HL-60 (cell line): ENCODE measurements at regions not wholly inside any gene's neighbourhood (a gene's known extent, or its start where the extent isn't known, plus 50 kb on each side); places are given as distances from the start of the nearest gene placed in this dataset.
"Not testable (repeated sequence)": the region's sequence is repeated elsewhere in the genome, so short reads cannot be mapped to it uniquely, and the experiment has no call there.

Experiments used
- DNase-seq, 2 experiments: peaks; one replicate each; pipeline ENCODE4 v3.0.0-alpha.2; 2010 to 2020; ENCODE audit warnings: low read depth in 1 of 2, low spot score in 1 of 2
- H3K27ac ChIP-seq: fragments of 250-450 bp; sonication (Bioruptor Pico); replicated peaks from 2 replicates; pipeline ENCODE4 v1.5.1; 2020; ENCODE audit warnings: mild to moderate bottlenecking, moderate library complexity
- H3K27me3 ChIP-seq: fragments of 250-450 bp; sonication (Bioruptor Pico); 2 replicates; pipeline ENCODE4 v1.5.1; 2021; ENCODE audit warnings: mild to moderate bottlenecking, moderate library complexity; ENCODE audit not compliant: insufficient read depth, poor library complexity, severe bottlenecking
- H3K4me3 ChIP-seq: replicated peaks from 2 replicates; pipeline ENCODE4 v1.5.1; 2011; ENCODE audit warnings: mild to moderate bottlenecking, control low read depth, low read length; ENCODE audit not compliant: insufficient read depth
- GABPA ChIP-seq: IDR thresholded peaks from 2 replicates; pipeline ENCODE4 v1.6.1; 2012; ENCODE audit warnings: low read depth
- POLR2AphosphoS5 ChIP-seq: IDR thresholded peaks from 2 replicates; pipeline ENCODE4 v1.6.1; 2012; ENCODE audit warnings: low read depth
- REST ChIP-seq: IDR thresholded peaks from 2 replicates; pipeline ENCODE4 v1.6.1; 2012; ENCODE audit warnings: low read depth; ENCODE audit not compliant: insufficient replicate concordance
- SPI1 ChIP-seq: IDR thresholded peaks from 2 replicates; pipeline ENCODE4 v1.6.1; 2012; ENCODE audit warnings: low read depth, mild to moderate bottlenecking, borderline replicate concordance
- TF ChIP-seq, protein P1 (sequence below): IDR thresholded peaks from one replicate; pipeline ENCODE4 v1.5.1; 2011; ENCODE audit warnings: low read length, control low read depth, inconsistent platforms; ENCODE audit not compliant: insufficient read depth

DNA sequence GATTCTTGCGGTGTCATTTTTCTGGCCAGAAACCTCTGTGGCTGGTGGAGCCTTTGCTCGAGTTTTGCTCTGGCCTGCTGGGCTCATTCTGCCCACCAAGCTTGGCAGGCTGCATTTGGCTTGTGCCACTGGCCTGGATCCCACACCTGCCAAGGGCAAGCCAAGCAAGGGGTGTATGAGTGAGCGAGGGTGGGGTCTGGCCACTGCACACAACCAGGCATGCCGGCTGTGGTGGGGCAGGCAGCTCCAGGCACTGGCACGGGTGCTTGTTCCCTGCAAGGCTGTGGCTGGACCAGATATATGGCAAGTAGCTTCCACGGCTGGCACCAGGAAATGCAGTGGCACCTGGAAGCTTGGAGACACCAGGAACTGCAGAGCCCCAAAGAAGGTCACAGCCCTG lies 68.6 kb upstream of the PPP3CA start:
- DNase-seq = no peak
- Histone ChIP-seq H3K27me3 (no peaks in the 10 kb centered on the region), H3K4me3 (no peak overlapping the region), H3K27ac (no peak overlapping the region)
- TF ChIP-seq SPI1 (no peak), POLR2AphosphoS5 (no peak), REST (no peak), GABPA (no peak)

DNA sequence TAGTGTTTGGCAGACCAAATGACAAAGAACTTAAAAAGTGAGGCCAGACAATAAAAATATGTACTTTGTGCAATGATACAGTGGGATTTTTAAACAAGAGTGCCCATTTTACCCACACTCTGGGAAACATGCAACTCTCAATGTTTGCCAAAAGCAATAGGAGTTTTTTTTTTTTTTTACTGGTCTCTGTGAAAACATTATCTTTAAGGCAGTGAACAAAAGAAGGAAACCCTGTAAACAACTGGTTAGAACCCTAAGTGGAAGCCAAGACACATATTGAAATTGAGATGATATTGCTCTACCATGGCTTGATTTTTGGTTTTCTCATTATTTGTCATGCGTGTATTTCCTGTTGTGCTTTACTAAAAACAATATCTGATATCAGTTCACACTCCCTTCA lies 67.2 kb upstream of the PPP3CA start:
- TF ChIP-seq GABPA (no peak), REST (no peak), POLR2AphosphoS5 (no peak), SPI1 (no peak)
- TF ChIP-seq, protein P1, sequence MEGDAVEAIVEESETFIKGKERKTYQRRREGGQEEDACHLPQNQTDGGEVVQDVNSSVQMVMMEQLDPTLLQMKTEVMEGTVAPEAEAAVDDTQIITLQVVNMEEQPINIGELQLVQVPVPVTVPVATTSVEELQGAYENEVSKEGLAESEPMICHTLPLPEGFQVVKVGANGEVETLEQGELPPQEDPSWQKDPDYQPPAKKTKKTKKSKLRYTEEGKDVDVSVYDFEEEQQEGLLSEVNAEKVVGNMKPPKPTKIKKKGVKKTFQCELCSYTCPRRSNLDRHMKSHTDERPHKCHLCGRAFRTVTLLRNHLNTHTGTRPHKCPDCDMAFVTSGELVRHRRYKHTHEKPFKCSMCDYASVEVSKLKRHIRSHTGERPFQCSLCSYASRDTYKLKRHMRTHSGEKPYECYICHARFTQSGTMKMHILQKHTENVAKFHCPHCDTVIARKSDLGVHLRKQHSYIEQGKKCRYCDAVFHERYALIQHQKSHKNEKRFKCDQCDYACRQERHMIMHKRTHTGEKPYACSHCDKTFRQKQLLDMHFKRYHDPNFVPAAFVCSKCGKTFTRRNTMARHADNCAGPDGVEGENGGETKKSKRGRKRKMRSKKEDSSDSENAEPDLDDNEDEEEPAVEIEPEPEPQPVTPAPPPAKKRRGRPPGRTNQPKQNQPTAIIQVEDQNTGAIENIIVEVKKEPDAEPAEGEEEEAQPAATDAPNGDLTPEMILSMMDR = no peak
- no peaks in the 10 kb centered on the region for H3K27me3 ChIP-seq
- H3K27ac ChIP-seq = no peak overlapping the region
- no peak for DNase-seq
- H3K4me3 ChIP-seq = no peak overlapping the region

- Histone ChIP-seq H3K27me3 (no peaks in the 10 kb centered on the region), H3K4me3 (no peak overlapping the region), H3K27ac (no peak overlapping the region)
- DNase-seq = no peak
- TF ChIP-seq SPI1 (no peak), POLR2AphosphoS5 (no peak), REST (no peak)
- TF ChIP-seq, protein P1 = no peak
Measured at GRCh38 chr4:101411926-101412325, 64.6 kb upstream of the PPP3CA start.

DNA sequence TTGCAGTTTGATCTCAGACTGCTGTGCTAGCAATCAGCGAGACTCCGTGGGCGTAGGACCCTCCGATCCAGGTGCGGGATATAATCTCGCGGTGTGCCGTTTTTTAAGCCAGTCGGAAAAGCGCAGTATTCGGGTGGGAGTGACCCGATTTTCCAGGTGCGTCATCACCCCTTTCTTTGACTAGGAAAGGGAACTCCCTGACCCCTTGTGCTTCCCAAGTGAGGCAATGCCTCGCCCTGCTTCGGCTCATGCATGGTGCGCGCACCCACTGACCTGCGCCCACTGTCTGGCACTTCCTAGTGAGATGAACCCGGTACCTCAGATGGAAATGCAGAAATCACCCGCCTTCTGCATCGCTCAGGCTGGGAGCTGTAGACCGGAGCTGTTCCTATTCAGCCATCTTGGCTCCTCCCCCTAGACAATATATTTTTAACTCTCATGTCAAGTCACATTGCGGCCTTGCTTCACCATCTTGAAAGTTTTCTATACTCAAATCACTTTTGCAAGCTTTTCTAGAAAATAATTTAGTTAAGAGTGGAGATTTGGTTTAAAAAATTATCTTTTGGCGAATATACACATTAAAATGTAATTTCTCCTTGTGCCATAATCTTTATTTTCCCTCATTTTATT lies 64.1 kb upstream of the PPP3CA start:
- H3K4me3 ChIP-seq, H3K27ac ChIP-seq, H3K27me3 ChIP-seq, DNase-seq: not testable (repeated sequence)
